ENCODE measurements at regions not wholly inside any gene's neighbourhood (a gene's known extent, or its start where the extent isn't known, plus 50 kb on each side); places are given as distances from the start of the nearest gene placed in this dataset.

- H3K36me3 ChIP-seq (ENCODE audit: control insufficient read depth, low read length): no peaks in the 10 kb centered on the region
- H3K4me2 ChIP-seq (ENCODE audit: low read length): no peak overlapping the region
- H3F3A ChIP-seq (ENCODE audit: control insufficient read depth, insufficient read depth): no peaks in the 10 kb centered on the region
- H4K20me1 ChIP-seq (ENCODE audit: control insufficient read depth, insufficient read depth, low read depth, low read length): no peaks in the 10 kb centered on the region
- no peaks in the 10 kb centered on the region for H3K9me2 ChIP-seq (replicated peaks; ENCODE audit: control insufficient read depth, low read length)
- H3K79me2 ChIP-seq (ENCODE audit: control insufficient read depth, low read length): no peaks in the 10 kb centered on the region
- no peak overlapping the region for H3K4me3 ChIP-seq (ENCODE audit: low read length)
- H3K9me3 ChIP-seq (ENCODE audit: control insufficient read depth, insufficient read depth, low read length): no peaks in the 10 kb centered on the region
- TF ChIP-seq CTCF (IDR thresholded peaks at IDR 0.05; ENCODE audit: low read depth, low read length, poor library complexity, severe bottlenecking) (no peak), EZH2phosphoT487 (IDR thresholded peaks at IDR 0.05; ENCODE audit: borderline replicate concordance, low read length) (no peak)
- no peaks in the 10 kb centered on the region for H3K27me3 ChIP-seq (ENCODE audit: control insufficient read depth, low read length)
- H3K27ac ChIP-seq (ENCODE audit: low read depth, low read length): no peak overlapping the region
- H3K4me1 ChIP-seq (ENCODE audit: control insufficient read depth, low read length): no peaks in the 10 kb centered on the region
These were observed 593.1 kb upstream of the CHAC2 start for GRCh38 chr2:53174539-53174938.

- H3K4me2 ChIP-seq (ENCODE audit: low read length): no peak overlapping the region
These were observed 593.7 kb upstream of the CHAC2 start for GRCh38 chr2:53173698-53174455.

GRCh38 chr2:53173091-53173490 lies 594.5 kb upstream of the CHAC2 start:
- no peaks in the 10 kb centered on the region for H3K79me2 ChIP-seq (ENCODE audit: control insufficient read depth, low read length)
- H3K4me1 ChIP-seq (ENCODE audit: control insufficient read depth, low read length): no peaks in the 10 kb centered on the region
- no peaks in the 10 kb centered on the region for H3F3A ChIP-seq (ENCODE audit: control insufficient read depth, insufficient read depth)
- H3K27ac ChIP-seq (ENCODE audit: low read depth, low read length): no peak overlapping the region
- H3K36me3 ChIP-seq (ENCODE audit: control insufficient read depth, low read length): no peaks in the 10 kb centered on the region
- H3K9me3 ChIP-seq (ENCODE audit: control insufficient read depth, insufficient read depth, low read length): no peaks in the 10 kb centered on the region
- H3K27me3 ChIP-seq (ENCODE audit: control insufficient read depth, low read length): no peaks in the 10 kb centered on the region
- no peaks in the 10 kb centered on the region for H4K20me1 ChIP-seq (ENCODE audit: control insufficient read depth, insufficient read depth, low read depth, low read length)
- H3K4me3 ChIP-seq (ENCODE audit: low read length): no peak overlapping the region
- no peaks in the 10 kb centered on the region for H3K9me2 ChIP-seq (replicated peaks; ENCODE audit: control insufficient read depth, low read length)
- TF ChIP-seq EZH2phosphoT487 (IDR thresholded peaks at IDR 0.05; ENCODE audit: borderline replicate concordance, low read length) (no peak), CTCF (IDR thresholded peaks at IDR 0.05; ENCODE audit: low read depth, low read length, poor library complexity, severe bottlenecking) (no peak)
- no peak overlapping the region for H3K4me2 ChIP-seq (ENCODE audit: low read length)

More at GRCh38 chr2:53173698-53174455, 593.7 kb upstream of the CHAC2 start:
- Histone ChIP-seq H3K36me3 (ENCODE audit: control insufficient read depth, low read length) (no peaks in the 10 kb centered on the region), H4K20me1 (ENCODE audit: control insufficient read depth, insufficient read depth, low read depth, low read length) (no peaks in the 10 kb centered on the region), H3K9me2 (replicated peaks; ENCODE audit: control insufficient read depth, low read length) (no peaks in the 10 kb centered on the region), H3K9me3 (ENCODE audit: control insufficient read depth, insufficient read depth, low read length) (no peaks in the 10 kb centered on the region), H3K27ac (ENCODE audit: low read depth, low read length) (no peak overlapping the region), H3K27me3 (ENCODE audit: control insufficient read depth, low read length) (no peaks in the 10 kb centered on the region), H3K4me1 (ENCODE audit: control insufficient read depth, low read length) (no peaks in the 10 kb centered on the region), H3F3A (ENCODE audit: control insufficient read depth, insufficient read depth) (no peaks in the 10 kb centered on the region), H3K4me3 (ENCODE audit: low read length) (no peak overlapping the region), H3K79me2 (ENCODE audit: control insufficient read depth, low read length) (no peaks in the 10 kb centered on the region)
- no peak for TF ChIP-seq CTCF (IDR thresholded peaks at IDR 0.05; ENCODE audit: low read depth, low read length, poor library complexity, severe bottlenecking)
- no peak for TF ChIP-seq EZH2phosphoT487 (IDR thresholded peaks at IDR 0.05; ENCODE audit: borderline replicate concordance, low read length)

Measured in DOHH2 (cell line).